Nephron (organoid): ENCODE measurements at regions not wholly inside any gene's neighbourhood (a gene's known extent, or its start where the extent isn't known, plus 50 kb on each side); places are given as distances from the start of the nearest gene placed in this dataset.

ENCODE experiments used
- H3K27ac Mint-ChIP-seq, 3 experiments: 2 replicates each; pipeline ENCODE4 v1.8.0; 2020; ENCODE audit warnings: mixed read lengths in 3 of 3, mild to moderate bottlenecking in 2 of 3, moderate library complexity in 1 of 3
- H3K27me3 Mint-ChIP-seq: 2 replicates; pipeline ENCODE4 v1.8.0; 2021; ENCODE audit warnings: low read depth, mild to moderate bottlenecking, moderate library complexity, mixed read lengths
- H3K36me3 Mint-ChIP-seq: 2 replicates; pipeline ENCODE4 v1.8.0; 2020; ENCODE audit warnings: low read depth, mixed read lengths
- H3K4me1 Mint-ChIP-seq: 2 replicates; pipeline ENCODE4 v1.8.0; 2020; ENCODE audit warnings: mixed read lengths
- H3K4me3 Mint-ChIP-seq, 3 experiments: 2 replicates each; pipeline ENCODE4 v1.8.0; 2020; ENCODE audit warnings: mild to moderate bottlenecking in 3 of 3, mixed read lengths in 3 of 3, moderate library complexity in 2 of 3
- H3K9me3 Mint-ChIP-seq: 2 replicates; pipeline ENCODE4 v1.8.0; 2020; ENCODE audit warnings: mixed read lengths
- TF ChIP-seq, protein P1 (sequence below), 3 experiments: fragments of 200-600 bp; sonication (generic); IDR thresholded peaks; one replicate each; pipeline ENCODE4 v1.5.0; 2021; ENCODE audit warnings: antibody characterized with exemption in 3 of 3; ENCODE audit not compliant: unreplicated experiment in 3 of 3

DNA sequence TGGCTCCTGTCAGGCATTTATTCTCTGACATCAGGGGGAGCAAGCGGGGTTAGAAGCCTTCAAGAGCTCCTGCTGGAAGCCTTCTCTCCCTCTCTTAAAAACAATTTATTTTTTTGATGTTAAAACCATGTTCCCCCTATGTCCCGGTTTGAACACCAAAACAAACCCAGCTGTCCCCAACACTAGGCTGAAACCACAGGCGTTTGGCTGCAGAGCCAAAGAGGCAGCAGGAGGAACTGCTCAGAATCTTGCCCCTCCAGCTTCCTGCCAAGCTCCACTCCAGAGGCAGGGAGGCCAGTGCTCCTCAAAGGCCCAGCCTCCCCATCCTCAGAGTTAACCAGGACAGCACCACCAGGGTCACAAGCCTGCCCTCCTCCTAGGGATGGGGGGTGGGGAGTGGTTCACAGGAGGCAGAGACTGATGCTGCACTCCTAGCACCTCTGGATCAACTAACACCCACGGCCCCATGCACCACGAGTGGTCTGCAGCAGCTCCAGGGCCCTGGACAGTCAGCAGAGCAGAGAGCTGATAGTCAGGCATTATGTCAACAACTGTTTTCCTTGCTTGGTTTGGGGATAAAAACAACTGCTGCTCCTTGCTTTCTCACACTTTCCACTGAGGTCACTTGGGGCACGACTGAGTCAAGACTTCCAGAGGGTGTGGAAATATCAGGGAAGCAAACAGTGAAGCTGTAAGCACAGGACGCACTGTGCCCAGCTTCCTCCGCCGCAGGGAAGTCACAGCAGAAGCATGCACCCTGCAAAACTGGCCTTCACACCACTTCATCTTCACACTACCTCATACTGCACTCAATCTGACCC lies 96.5 kb upstream of the ADRA1B start:
- Mint-ChIP-seq H3K36me3 (no peaks in the 10 kb centered on the region), H3K4me3 (no peak overlapping the region), H3K9me3 (no peaks in the 10 kb centered on the region)

DNA sequence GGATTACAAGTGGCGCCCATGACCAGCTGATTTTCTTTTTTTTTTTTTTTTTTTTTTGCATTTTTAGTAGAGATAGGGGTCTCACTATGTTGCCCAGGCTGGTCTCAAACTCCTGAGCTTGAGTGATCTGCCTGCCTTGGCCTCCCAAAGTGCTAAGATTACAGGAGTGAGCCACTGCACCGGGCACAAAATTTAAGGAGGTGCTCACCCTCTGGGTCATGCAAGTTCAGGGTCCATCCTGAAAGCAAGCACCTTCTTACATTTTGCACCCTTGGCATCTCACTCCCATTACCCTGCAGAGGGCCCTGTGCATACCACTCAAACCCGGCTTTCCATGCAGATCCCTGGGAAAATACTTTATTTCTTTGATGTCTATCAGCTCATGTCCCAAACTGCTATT lies 95.6 kb upstream of the ADRA1B start:
- Mint-ChIP-seq H3K27me3 (peaks cover 20% of the 10 kb centered on the region), H3K9me3 (no peaks in the 10 kb centered on the region), H3K4me3 (no peak overlapping the region), H3K27ac (no peak overlapping the region), H3K4me1 (peaks cover 19% of the 10 kb centered on the region), H3K36me3 (no peaks in the 10 kb centered on the region)
- TF ChIP-seq, protein P1, sequence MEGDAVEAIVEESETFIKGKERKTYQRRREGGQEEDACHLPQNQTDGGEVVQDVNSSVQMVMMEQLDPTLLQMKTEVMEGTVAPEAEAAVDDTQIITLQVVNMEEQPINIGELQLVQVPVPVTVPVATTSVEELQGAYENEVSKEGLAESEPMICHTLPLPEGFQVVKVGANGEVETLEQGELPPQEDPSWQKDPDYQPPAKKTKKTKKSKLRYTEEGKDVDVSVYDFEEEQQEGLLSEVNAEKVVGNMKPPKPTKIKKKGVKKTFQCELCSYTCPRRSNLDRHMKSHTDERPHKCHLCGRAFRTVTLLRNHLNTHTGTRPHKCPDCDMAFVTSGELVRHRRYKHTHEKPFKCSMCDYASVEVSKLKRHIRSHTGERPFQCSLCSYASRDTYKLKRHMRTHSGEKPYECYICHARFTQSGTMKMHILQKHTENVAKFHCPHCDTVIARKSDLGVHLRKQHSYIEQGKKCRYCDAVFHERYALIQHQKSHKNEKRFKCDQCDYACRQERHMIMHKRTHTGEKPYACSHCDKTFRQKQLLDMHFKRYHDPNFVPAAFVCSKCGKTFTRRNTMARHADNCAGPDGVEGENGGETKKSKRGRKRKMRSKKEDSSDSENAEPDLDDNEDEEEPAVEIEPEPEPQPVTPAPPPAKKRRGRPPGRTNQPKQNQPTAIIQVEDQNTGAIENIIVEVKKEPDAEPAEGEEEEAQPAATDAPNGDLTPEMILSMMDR (IDR thresholded peaks at IDR 0.05; ENCODE audit: unreplicated experiment in 3 of 3), result no peak

More for the DNA sequence above, 96.5 kb upstream of the ADRA1B start:
- TF ChIP-seq, protein P1 (IDR thresholded peaks at IDR 0.05; ENCODE audit: unreplicated experiment in 3 of 3), result no peak
- Mint-ChIP-seq H3K27me3 (peaks cover 20% of the 10 kb centered on the region), H3K4me1 (peaks cover 10% of the 10 kb centered on the region), H3K27ac (no peak overlapping the region)

DNA sequence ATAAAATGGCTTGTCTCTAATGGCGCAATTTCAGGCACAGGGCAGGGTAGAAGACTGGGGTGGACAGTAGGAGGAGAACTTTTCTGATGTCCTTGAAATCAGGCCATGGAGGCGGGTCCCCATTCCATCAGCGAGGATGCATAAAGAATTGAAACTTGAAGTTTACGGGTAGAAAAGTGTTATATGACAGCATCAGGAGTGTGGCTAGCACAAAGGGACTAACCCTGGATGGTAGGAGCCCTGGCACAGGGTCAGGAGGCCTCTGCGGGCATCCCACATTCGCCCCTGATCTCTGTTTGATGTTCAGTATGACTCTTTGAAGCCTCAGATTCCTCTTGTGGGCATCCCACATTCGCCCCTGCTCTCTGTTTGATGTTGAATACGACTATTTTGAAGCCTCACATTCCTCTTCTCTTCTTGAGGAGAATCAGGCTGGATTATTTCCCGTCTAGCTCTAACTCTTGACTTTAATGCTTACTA lies 94.8 kb upstream of the ADRA1B start:
- no peaks in the 10 kb centered on the region for H3K36me3 Mint-ChIP-seq
- TF ChIP-seq, protein P1 (IDR thresholded peaks at IDR 0.05; ENCODE audit: unreplicated experiment in 3 of 3), result no peak
- no peaks in the 10 kb centered on the region for H3K9me3 Mint-ChIP-seq
- peaks cover 15% of the 10 kb centered on the region for H3K4me1 Mint-ChIP-seq
- H3K27me3 Mint-ChIP-seq, result peaks cover 20% of the 10 kb centered on the region
- H3K4me3 Mint-ChIP-seq, result no peak overlapping the region
- no peak overlapping the region for H3K27ac Mint-ChIP-seq

DNA sequence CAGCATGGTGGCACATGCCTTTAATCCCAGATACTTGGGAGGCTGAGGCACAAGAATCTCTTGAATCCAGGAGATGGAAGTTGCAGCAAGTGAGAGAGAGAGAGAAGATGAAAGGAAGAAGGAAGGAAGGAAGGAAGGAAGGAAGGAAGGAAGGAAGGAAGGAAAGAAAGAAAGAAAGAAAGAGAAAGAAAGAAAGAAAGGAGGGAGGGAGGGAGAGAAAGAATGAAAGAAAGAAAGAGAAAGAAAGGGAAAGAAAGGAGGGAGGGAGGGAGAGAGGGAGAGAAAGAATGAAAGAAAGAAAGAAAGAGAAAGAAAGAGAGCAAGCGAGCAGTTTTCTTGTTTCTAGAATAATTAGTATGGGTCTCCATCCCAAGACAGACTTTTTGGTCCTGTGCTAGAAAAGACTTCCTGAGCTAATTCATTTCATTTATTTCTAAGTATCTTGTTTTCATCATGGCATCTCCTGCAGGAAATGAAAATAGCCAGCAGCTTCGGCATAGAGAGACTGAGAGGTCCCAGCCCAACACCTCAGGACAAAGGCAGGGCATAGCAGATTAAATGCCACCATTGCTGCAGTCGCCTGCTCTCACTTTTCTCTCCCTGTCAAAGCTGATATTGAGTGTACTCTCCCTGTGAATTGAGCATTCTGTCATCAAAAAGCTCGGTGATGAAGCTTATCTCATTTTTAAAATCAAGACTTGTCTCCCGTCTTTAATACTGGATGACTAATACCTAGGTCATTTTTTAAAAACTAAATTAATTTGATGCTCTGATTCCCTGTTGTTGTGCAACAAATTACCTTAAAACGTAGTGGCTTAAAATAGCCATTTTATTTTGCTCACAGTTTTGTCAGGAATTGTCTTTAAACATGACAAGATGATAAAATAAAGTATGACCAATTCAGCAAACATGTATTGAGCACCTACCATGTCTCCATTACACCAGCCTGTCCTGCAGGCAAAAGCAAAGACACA lies 91.8 kb upstream of the ADRA1B start:
- Mint-ChIP-seq H3K4me1 (peaks cover 12% of the 10 kb centered on the region), H3K27me3 (peaks cover 20% of the 10 kb centered on the region), H3K9me3 (no peaks in the 10 kb centered on the region), H3K4me3 (no peak overlapping the region), H3K27ac (no peak overlapping the region), H3K36me3 (no peaks in the 10 kb centered on the region)
- TF ChIP-seq, protein P1 (IDR thresholded peaks at IDR 0.05; ENCODE audit: unreplicated experiment in 3 of 3), result no peak

DNA sequence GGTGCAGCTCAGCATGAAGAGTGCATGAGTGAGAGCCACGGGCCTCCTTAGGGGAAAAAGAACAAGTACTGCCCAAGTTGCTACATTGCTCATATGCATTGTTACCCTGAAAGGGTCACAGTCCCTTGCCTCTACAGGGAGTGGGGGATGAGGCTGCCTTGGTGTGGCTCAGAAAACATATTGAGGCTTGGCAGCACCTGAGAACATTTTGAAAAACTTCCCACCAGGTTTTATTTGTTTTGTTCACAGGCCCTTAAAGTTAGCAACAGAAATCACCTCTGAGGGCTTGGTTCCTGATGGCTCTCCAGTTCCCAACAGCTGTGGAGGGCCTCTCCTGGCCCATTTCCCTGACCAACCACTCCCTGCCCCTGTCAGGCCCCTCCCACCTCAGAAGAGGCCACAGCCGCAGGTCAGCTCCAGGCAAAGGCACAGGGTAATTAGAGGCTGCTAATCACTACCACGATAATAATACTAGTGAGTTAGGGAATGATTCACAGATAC lies 90.7 kb upstream of the ADRA1B start:
- Mint-ChIP-seq H3K27ac (peak overlapping the region in 1 of 3 experiments; percentile 20), H3K9me3 (no peaks in the 10 kb centered on the region), H3K27me3 (peaks cover 20% of the 10 kb centered on the region), H3K36me3 (no peaks in the 10 kb centered on the region), H3K4me3 (no peak overlapping the region), H3K4me1 (peaks cover 14% of the 10 kb centered on the region)
- TF ChIP-seq, protein P1 (IDR thresholded peaks at IDR 0.05; ENCODE audit: unreplicated experiment in 3 of 3), result no peak
